ENCODE measurements at regions not wholly inside any gene's neighbourhood (a gene's known extent, or its start where the extent isn't known, plus 50 kb on each side); places are given as distances from the start of the nearest gene placed in this dataset.

DNA sequence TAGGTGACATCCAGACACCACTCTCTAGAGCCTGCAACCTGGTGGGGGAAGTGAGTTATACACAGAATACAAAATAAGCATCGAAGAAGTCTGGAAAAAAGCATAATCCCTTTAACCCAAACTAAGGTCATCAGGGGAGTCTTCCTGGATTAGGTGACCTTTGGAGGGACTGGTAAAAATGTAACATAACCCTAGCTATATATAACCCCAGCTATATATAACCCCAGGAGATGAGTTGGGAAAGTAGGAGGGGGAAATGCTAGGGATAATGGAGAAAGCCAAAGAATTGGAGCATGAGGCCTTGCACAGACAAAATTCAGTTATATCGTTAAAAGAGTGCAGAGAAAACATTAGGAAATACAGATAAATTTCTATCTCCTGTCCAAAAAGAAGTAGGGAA is 164.8 kb downstream of the QRSL1 start:
- ChIA-PET POLR2A (no interaction called here), CTCF (ENCODE audit: low intra/inter-chr PET ratio) (no interaction called here)
- BruUV-seq (replicated peaks) = no TSS peak
- H3K4me1 ChIP-seq (replicated peaks in 1 of 2; ENCODE audit: control insufficient read depth in 2 of 2, insufficient read depth in 2 of 2, low read length in 2 of 2) = peaks cover 0 to 2% of the 10 kb centered on the region in 2 experiments; a peak in 1 of 5 replicates
- no peak overlapping the region for H3K4me3 ChIP-seq
- H4K20me1 ChIP-seq (replicated peaks; ENCODE audit: control insufficient read depth, insufficient read depth, low read length) = no peaks in the 10 kb centered on the region
- DNase-seq (ENCODE audit: extremely low read depth in 1 of 4, low spot score in 3 of 4) (no peak), FAIRE-seq (no peak), ATAC-seq (no peak)
- H3K79me2 ChIP-seq (ENCODE audit: control insufficient read depth, insufficient read depth, low read length) = no peaks in the 10 kb centered on the region
- H3K9me1 ChIP-seq (ENCODE audit: control insufficient read depth, insufficient read depth, low read length) = no peaks in the 10 kb centered on the region
- H2AFZ ChIP-seq (ENCODE audit: low read depth, low read length) = no peak overlapping the region
- intact Hi-C loops (cut with micrococcal nuclease) (no loop called here), in situ Hi-C loops (cut with MboI) (no loop called here)
- H3K9ac ChIP-seq (ENCODE audit: insufficient read depth in 1 of 2, low read depth in 2 of 2, low read length in 2 of 2) = no peak overlapping the region
- no peak overlapping the region for H3K4me2 ChIP-seq (ENCODE audit: insufficient read depth, low read length)
- H3K27ac ChIP-seq (ENCODE audit: extremely low read depth, low read depth, low read length) = no peak overlapping the region
- no peaks in the 10 kb centered on the region for H3K36me3 ChIP-seq (ENCODE audit: control insufficient read depth, insufficient read depth, low read length)
- 18% methylated on average over 2 of the region's 2 CpGs for WGBS (ENCODE audit: insufficient coverage, low coverage, missing lambda C conversion rate)
- H3K27me3 ChIP-seq (ENCODE audit: control insufficient read depth in 2 of 2, insufficient read depth in 2 of 2, low read length in 2 of 2) = no peaks in the 10 kb centered on the region
- no peaks in the 10 kb centered on the region for H3K9me3 ChIP-seq (replicated peaks; ENCODE audit: control insufficient read depth, insufficient read depth, low read depth, low read length)
- TF ChIP-seq PTRF (tag; IDR thresholded peaks at IDR 0.05) = no peak
- TF ChIP-seq POLR2AphosphoS5 (IDR thresholded peaks at IDR 0.05; ENCODE audit: control insufficient read depth, insufficient read depth, low read depth, low read length) = no peak
- TF ChIP-seq, protein P1, sequence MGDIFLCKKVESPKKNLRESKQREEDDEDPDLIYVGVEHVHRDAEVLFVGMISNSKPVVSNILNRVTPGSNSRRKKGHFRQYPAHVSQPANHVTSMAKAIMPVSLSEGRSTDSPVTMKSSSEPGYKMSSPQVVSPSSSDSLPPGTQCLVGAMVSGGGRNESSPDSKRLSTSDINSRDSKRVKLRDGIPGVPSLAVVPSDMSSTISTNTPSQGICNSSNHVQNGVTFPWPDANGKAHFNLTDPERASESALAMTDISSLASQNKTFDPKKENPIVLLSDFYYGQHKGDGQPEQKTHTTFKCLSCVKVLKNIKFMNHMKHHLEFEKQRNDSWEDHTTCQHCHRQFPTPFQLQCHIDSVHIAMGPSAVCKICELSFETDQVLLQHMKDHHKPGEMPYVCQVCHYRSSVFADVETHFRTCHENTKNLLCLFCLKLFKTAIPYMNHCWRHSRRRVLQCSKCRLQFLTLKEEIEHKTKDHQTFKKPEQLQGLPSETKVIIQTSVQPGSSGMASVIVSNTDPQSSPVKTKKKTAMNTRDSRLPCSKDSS (IDR thresholded peaks at IDR 0.05; ENCODE audit: low read depth, partially characterized antibody) = no peak
- no peak for TF ChIP-seq RAD21 (CRISPR knock-in tag; conservative IDR thresholded peaks at IDR 0.05 in 1 of 2, IDR thresholded peaks at IDR 0.05 in 1 of 2)
- no peak for TF ChIP-seq HNRNPLL (IDR thresholded peaks at IDR 0.05; ENCODE audit: low read depth, low read length, poor library complexity, severe bottlenecking)

Measured in K562 (cell line).